IMR-90 (cell line): ENCODE measurements at regions not wholly inside any gene's neighbourhood (a gene's known extent, or its start where the extent isn't known, plus 50 kb on each side); places are given as distances from the start of the nearest gene placed in this dataset.

Experiments
- CEBPB ChIP-seq: IDR thresholded peaks from 2 replicates; pipeline ENCODE4 v1.6.1; 2012; ENCODE audit warnings: low read depth, low read length, improper control_type of control experiment
- CTCF ChIP-seq: conservative IDR thresholded peaks from 2 replicates; pipeline ENCODE4 v1.5.1; 2012; ENCODE audit warnings: mild to moderate bottlenecking, low read depth, low read length, improper control_type of control experiment
- RAD21 ChIP-seq: IDR thresholded peaks from 2 replicates; pipeline ENCODE4 v1.6.1; 2012; ENCODE audit warnings: low read length, improper control_type of control experiment
- RCOR1 ChIP-seq: IDR thresholded peaks from 2 replicates; pipeline ENCODE4 v1.6.1; 2012; ENCODE audit warnings: mild to moderate bottlenecking, low read length, improper control_type of control experiment; ENCODE audit not compliant: insufficient replicate concordance

DNA sequence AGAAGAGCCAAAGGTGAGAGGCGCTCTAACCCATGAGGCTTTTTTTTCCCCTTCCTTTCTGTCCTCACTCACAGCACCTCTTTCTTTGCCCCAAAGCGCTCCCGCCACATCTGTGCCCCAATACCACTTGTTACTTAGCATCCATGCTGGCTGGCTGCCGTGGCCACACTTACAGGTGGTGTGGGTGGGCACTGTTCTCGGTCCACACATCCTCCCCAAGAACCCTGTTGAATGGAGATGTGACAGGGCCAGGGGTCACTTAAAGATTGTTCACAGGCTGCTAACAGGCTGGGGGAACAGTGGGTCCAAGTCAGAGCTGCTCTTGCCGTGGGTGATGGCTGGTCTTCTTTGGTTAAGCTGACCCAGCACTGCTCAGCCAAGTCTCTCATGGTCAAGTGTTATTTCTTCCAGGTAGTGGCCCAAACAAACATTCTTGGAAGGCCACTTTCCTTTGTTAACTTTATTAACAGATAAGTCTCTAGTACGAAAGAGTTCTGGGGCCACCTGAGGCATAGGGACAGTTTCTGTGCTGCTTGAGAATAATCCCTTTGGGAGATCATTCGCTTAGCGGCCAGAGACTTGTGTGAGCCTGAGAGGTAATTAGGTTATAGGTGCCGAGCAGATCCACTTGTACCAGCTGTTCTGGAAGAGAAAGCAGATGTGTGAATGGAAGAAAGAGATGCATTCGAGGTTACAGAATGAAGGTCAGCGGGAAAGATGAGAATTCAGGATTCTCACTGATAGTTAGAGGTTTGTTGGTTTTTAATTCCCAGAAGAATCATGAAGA, 62.6 kb upstream of the IRF2BP2 start:
- TF ChIP-seq CTCF (no peak), RCOR1 (no peak), RAD21 (no peak), CEBPB (no peak)
